Glomerular visceral epithelial cell (primary cell): ENCODE measurements at regions not wholly inside any gene's neighbourhood (a gene's known extent, or its start where the extent isn't known, plus 50 kb on each side); places are given as distances from the start of the nearest gene placed in this dataset.
"Not testable (repeated sequence)": the region's sequence is repeated elsewhere in the genome, so short reads cannot be mapped to it uniquely, and the experiment has no call there.

Experiments used
- DNase-seq: peaks from one replicate; pipeline ENCODE4 v3.0.0-alpha.2; 2016; ENCODE audit errors: extremely low spot score

GRCh38 chr5:33068786-33069185 lies 357.7 kb downstream of the NPR3 start:
- peak; percentile 45 for DNase-seq

- no peak for DNase-seq
These were observed 361.2 kb downstream of the NPR3 start for GRCh38 chr5:33072296-33072695.

GRCh38 chr5:33072726-33073125 lies 361.6 kb downstream of the NPR3 start:
- no peak for DNase-seq

- DNase-seq, result no peak
These were observed 362.8 kb downstream of the NPR3 start for GRCh38 chr5:33073881-33074327.

- peak; percentile 27 for DNase-seq
These were observed 363.4 kb downstream of the NPR3 start for GRCh38 chr5:33074548-33074947.

- DNase-seq, result no peak
These were observed 364.6 kb downstream of the NPR3 start for GRCh38 chr5:33075731-33076130.

- no peak for DNase-seq
These were observed 361.2 kb upstream of the TARS1 start for GRCh38 chr5:33079548-33079947.

GRCh38 chr5:33080287-33080686 lies 360.5 kb upstream of the TARS1 start:
- no peak for DNase-seq

GRCh38 chr5:33088176-33088575 lies 352.6 kb upstream of the TARS1 start:
- no peak for DNase-seq

GRCh38 chr5:33091571-33092363 lies 349.0 kb upstream of the TARS1 start:
- DNase-seq, result no peak

GRCh38 chr5:33092719-33093118 lies 348.0 kb upstream of the TARS1 start:
- no peak for DNase-seq

GRCh38 chr5:33102551-33102950 lies 338.2 kb upstream of the TARS1 start:
- peak; percentile 25 for DNase-seq

GRCh38 chr5:33105521-33105941 lies 335.2 kb upstream of the TARS1 start:
- peak; percentile 23 for DNase-seq

- DNase-seq, result not testable (repeated sequence)
These were observed 330.3 kb upstream of the TARS1 start for GRCh38 chr5:33110496-33110895.

GRCh38 chr5:33114361-33114760 lies 326.4 kb upstream of the TARS1 start:
- no peak for DNase-seq

- no peak for DNase-seq
These were observed 325.3 kb upstream of the TARS1 start for GRCh38 chr5:33115467-33115866.

GRCh38 chr5:33118761-33119415 lies 321.9 kb upstream of the TARS1 start:
- DNase-seq, result no peak

- DNase-seq, result peak; percentile 38
These were observed 320.1 kb upstream of the TARS1 start for GRCh38 chr5:33120671-33121070.

GRCh38 chr5:33129309-33129708 lies 311.5 kb upstream of the TARS1 start:
- DNase-seq, result no peak

- DNase-seq, result no peak
These were observed 304.0 kb upstream of the TARS1 start for GRCh38 chr5:33136785-33137184.

GRCh38 chr5:33138145-33138544 lies 302.6 kb upstream of the TARS1 start:
- DNase-seq, result not testable (repeated sequence)

GRCh38 chr5:33143405-33144123 lies 297.2 kb upstream of the TARS1 start:
- no peak for DNase-seq

- no peak for DNase-seq
These were observed 293.9 kb upstream of the TARS1 start for GRCh38 chr5:33146881-33147280.
